Type B pancreatic cell (in vitro differentiated cells): ENCODE measurements at regions not wholly inside any gene's neighbourhood (a gene's known extent, or its start where the extent isn't known, plus 50 kb on each side); places are given as distances from the start of the nearest gene placed in this dataset.

ENCODE experiments used
- DNase-seq: peaks from one replicate; pipeline ENCODE4 v3.0.0; 2021; ENCODE audit warnings: mixed read lengths; ENCODE audit not compliant: unreplicated experiment; ENCODE audit errors: extremely low spot score
- H3K27ac Mint-ChIP-seq: 2 replicates; pipeline ENCODE4 v1.8.0; 2021; ENCODE audit warnings: mild to moderate bottlenecking, mixed read lengths
- H3K27me3 Mint-ChIP-seq: 2 replicates; pipeline ENCODE4 v1.8.0; 2021; ENCODE audit warnings: mixed read lengths
- H3K36me3 Mint-ChIP-seq: 2 replicates; pipeline ENCODE4 v1.8.0; 2021; ENCODE audit warnings: mixed read lengths
- H3K4me1 Mint-ChIP-seq: one replicate; pipeline ENCODE4 v1.8.0; 2021; ENCODE audit warnings: mixed read lengths; ENCODE audit not compliant: unreplicated experiment
- H3K4me3 Mint-ChIP-seq: 2 replicates; pipeline ENCODE4 v1.8.0; 2021; ENCODE audit warnings: mild to moderate bottlenecking, mixed read lengths
- H3K9me3 Mint-ChIP-seq: 2 replicates; pipeline ENCODE4 v1.8.0; 2021; ENCODE audit warnings: mixed read lengths
- CTCF ChIP-seq: fragments of 200-600 bp; sonication (generic); conservative IDR thresholded peaks from 2 replicates; pipeline ENCODE4 v1.5.0; 2021; ENCODE audit warnings: antibody characterized with exemption, mild to moderate bottlenecking

GRCh38 chr6:140285998-140286690, 911.7 kb upstream of the CITED2 start:
- H3K27ac Mint-ChIP-seq = no peak overlapping the region
- no peak overlapping the region for H3K4me3 Mint-ChIP-seq
- DNase-seq = no peak
- no peaks in the 10 kb centered on the region for H3K36me3 Mint-ChIP-seq
- no peaks in the 10 kb centered on the region for H3K9me3 Mint-ChIP-seq
- no peak for TF ChIP-seq CTCF
- H3K27me3 Mint-ChIP-seq = no peaks in the 10 kb centered on the region
- H3K4me1 Mint-ChIP-seq = peaks cover 4% of the 10 kb centered on the region

- Mint-ChIP-seq H3K36me3 (no peaks in the 10 kb centered on the region), H3K4me1 (peaks cover 4% of the 10 kb centered on the region), H3K27me3 (no peaks in the 10 kb centered on the region), H3K27ac (no peak overlapping the region), H3K4me3 (no peak overlapping the region), H3K9me3 (no peaks in the 10 kb centered on the region)
- no peak for DNase-seq
- TF ChIP-seq CTCF = no peak
These were observed 911.0 kb upstream of the CITED2 start for GRCh38 chr6:140285471-140285870.

GRCh38 chr6:140284871-140285270, 910.4 kb upstream of the CITED2 start:
- no peak for DNase-seq
- Mint-ChIP-seq H3K27ac (no peak overlapping the region), H3K36me3 (no peaks in the 10 kb centered on the region), H3K9me3 (no peaks in the 10 kb centered on the region), H3K4me3 (no peak overlapping the region), H3K27me3 (no peaks in the 10 kb centered on the region), H3K4me1 (peaks cover 4% of the 10 kb centered on the region)
- TF ChIP-seq CTCF = no peak

- Mint-ChIP-seq H3K27me3 (no peaks in the 10 kb centered on the region), H3K9me3 (no peaks in the 10 kb centered on the region), H3K4me3 (no peak overlapping the region), H3K27ac (no peak overlapping the region), H3K36me3 (no peaks in the 10 kb centered on the region), H3K4me1 (peaks cover 4% of the 10 kb centered on the region)
- DNase-seq = no peak
- TF ChIP-seq CTCF = no peak
These were observed 908.7 kb upstream of the CITED2 start for GRCh38 chr6:140283197-140283596.

- Mint-ChIP-seq H3K4me1 (peaks cover 4% of the 10 kb centered on the region), H3K27me3 (no peaks in the 10 kb centered on the region), H3K4me3 (no peak overlapping the region), H3K27ac (no peak overlapping the region), H3K9me3 (no peaks in the 10 kb centered on the region), H3K36me3 (no peaks in the 10 kb centered on the region)
- no peak for DNase-seq
- TF ChIP-seq CTCF = no peak
These were observed 907.3 kb upstream of the CITED2 start for GRCh38 chr6:140281767-140282166.

- Mint-ChIP-seq H3K4me3 (no peak overlapping the region), H3K27me3 (no peaks in the 10 kb centered on the region), H3K36me3 (no peaks in the 10 kb centered on the region), H3K27ac (no peak overlapping the region), H3K4me1 (peaks cover 4% of the 10 kb centered on the region), H3K9me3 (no peaks in the 10 kb centered on the region)
- DNase-seq = no peak
- no peak for TF ChIP-seq CTCF
These were observed 906.8 kb upstream of the CITED2 start for GRCh38 chr6:140281236-140281635.
